Right cardiac atrium (tissue), 5 donors: ENCODE measurements at regions not wholly inside any gene's neighbourhood (a gene's known extent, or its start where the extent isn't known, plus 50 kb on each side); places are given as distances from the start of the nearest gene placed in this dataset.
"Not testable (repeated sequence)": the region's sequence is repeated elsewhere in the genome, so short reads cannot be mapped to it uniquely, and the experiment has no call there.

Experiments used
- ATAC-seq, 2 donors: fragments of 200-7000 bp; cut with Tn5 transposase; one replicate each; pipeline versions ENCODE4 v1.8.0 to v1.9.1; 2020; ENCODE audit warnings: moderate library complexity in 2 of 2, mild to moderate bottlenecking in 1 of 2
- DNase-seq, 3 donors: peaks; one replicate each; pipeline ENCODE4 v3.0.0-alpha.2; 2020
- H3K27ac ChIP-seq: one replicate; pipeline ENCODE4 v1.5.1; 2013; ENCODE audit warnings: mild to moderate bottlenecking, low read length, control low read depth, moderate library complexity
- H3K27me3 ChIP-seq: one replicate; pipeline ENCODE4 v1.6.1; 2013; ENCODE audit not compliant: control insufficient read depth, insufficient read depth
- H3K4me1 ChIP-seq: one replicate; pipeline ENCODE4 v1.6.1; 2013; ENCODE audit warnings: low read length; ENCODE audit not compliant: control insufficient read depth, insufficient read depth
- H3K4me3 ChIP-seq: one replicate; pipeline ENCODE4 v1.5.1; 2013; ENCODE audit warnings: low read length, control low read depth
- H3K9me3 ChIP-seq: one replicate; pipeline ENCODE4 v1.6.1; 2013; ENCODE audit warnings: low read length; ENCODE audit not compliant: control insufficient read depth
- WGBS: extraction: QIAGEN DNeasy Blood & Tissue Kit; methylation state at CpG from one replicate; pipeline ENCODE4 v1.1.7; 2013; 5-methylcytosine and 5-hydroxymethylcytosine counted together
- intact Hi-C, 4 donors: fragments of 100-400 bp; cut with DNase I; formaldehyde crosslinking; loops; one replicate each; pipeline versions ENCODE4 v1.11.0 to v1.14.0; 2022 to 2023
- donor health status: healthy with polysubstance abuse.
- donor health status: DM: no; HTN: yes; CAD: no.
- donor health status: DM: no; HTN: no; CAD: no.
- donor health status: DM: no; HTN: yes; CAD: no; lungs with severe emphysema.
- donor health status: DM: yes; HTN: yes; CAD: no.

DNA sequence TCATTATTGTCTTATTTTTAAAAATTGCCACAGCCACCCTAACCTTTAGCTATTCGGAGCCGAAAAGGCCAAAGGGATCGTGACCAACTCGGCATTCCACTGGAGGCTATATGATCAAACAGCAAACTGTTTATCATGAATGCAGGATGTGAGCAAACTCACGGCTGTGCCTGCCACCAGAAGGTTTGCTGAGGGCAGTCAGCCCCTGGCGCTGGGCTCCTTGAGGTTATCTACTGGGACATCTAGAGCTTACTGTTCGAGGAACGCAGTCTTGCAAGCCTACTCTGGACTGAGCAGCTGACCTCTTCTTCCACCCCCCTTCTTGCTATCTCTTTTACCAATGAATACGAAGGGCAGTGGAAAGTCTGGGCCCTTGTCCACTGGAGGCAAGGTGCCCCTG lies 231.5 kb upstream of the TARS1 start:
- Histone ChIP-seq H3K4me3 (no peak overlapping the region), H3K9me3 (no peaks in the 10 kb centered on the region), H3K27ac (no peak overlapping the region), H3K4me1 (no peaks in the 10 kb centered on the region), H3K27me3 (no peaks in the 10 kb centered on the region)
- ATAC-seq (no peak), DNase-seq (peak in 1 of 3 donors; percentile 41)
- WGBS = 82% methylated on average over 9 of the region's 9 CpGs
- intact Hi-C loops = no loop called here

DNA sequence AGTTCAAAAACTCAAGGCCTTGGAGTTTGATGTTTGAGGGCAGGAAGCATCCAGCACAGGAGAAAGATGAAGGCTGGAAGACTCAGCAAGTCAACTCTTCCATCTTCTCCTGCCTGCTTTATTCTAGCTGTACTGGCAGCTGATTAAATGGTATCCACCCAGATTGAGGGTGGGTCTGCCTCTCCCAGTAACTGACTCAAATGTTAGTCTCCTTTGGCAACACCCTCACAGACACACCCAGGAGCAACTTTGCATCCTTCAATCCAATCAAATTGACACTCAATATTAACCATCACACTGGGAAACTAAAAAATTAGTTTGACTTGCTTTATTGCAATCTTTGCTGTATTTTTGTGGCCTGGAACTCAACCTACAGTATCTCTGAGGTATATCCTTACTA lies 230.5 kb upstream of the TARS1 start:
- H3K4me1 ChIP-seq, H3K9me3 ChIP-seq, H3K27me3 ChIP-seq, DNase-seq, intact Hi-C loops, ATAC-seq, H3K27ac ChIP-seq, H3K4me3 ChIP-seq: not testable (repeated sequence)

- intact Hi-C loops = no loop called here
- ATAC-seq = no peak
- WGBS = 95% methylated on average over 5 of the region's 5 CpGs
- H3K27ac ChIP-seq = no peak overlapping the region
- H3K9me3 ChIP-seq = no peaks in the 10 kb centered on the region
- DNase-seq = no peak
- no peak overlapping the region for H3K4me3 ChIP-seq
- no peaks in the 10 kb centered on the region for H3K4me1 ChIP-seq
- H3K27me3 ChIP-seq = no peaks in the 10 kb centered on the region
Measured at GRCh38 chr5:33210978-33211377, 229.8 kb upstream of the TARS1 start.

DNA sequence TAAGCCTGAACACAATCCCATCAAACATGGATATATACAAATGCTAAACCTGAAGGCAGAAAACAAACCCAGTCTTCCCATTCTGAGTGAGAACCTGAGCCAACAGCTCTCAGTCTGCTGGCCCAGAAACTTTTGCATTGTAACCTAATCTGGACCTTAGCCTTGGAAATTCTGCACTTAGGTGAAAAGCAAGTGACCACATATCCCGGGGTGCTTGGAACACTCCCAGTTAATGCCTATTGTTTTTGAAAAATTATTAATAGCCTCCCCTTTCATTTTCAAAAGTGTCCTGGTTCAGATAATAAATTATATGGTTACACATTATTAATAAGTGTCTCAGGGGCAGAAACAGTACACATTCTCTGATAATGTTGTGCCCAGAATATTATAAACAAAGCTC lies 228.3 kb upstream of the TARS1 start:
- no peak overlapping the region for H3K27ac ChIP-seq
- DNase-seq (no peak), ATAC-seq (no peak)
- H3K9me3 ChIP-seq = no peaks in the 10 kb centered on the region
- WGBS = 5% methylated on average over 1 of the region's 1 CpG
- no peaks in the 10 kb centered on the region for H3K4me1 ChIP-seq
- H3K27me3 ChIP-seq = no peaks in the 10 kb centered on the region
- no peak overlapping the region for H3K4me3 ChIP-seq
- intact Hi-C loops = no loop called here

DNA sequence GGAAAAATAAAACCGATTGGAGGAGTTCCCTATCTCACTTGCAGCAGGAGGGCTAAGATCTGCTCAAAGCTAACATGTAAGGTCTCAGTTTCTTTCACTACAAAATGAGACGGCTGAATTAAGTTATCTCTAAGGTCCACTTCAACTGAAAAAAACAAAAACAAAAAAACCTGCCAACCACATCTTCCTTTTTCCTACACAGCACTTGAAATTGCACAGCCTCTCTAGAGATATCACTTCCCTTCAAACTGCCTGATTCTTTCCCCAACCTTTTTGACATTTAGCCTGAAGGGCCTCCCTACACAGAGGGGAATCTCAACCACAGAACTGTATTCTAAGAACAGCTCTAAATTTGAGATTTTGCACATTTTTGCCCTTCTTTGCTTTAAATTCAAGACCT lies 227.9 kb upstream of the TARS1 start:
- ATAC-seq (peak; percentile 40 to 73), DNase-seq (no peak)
- H3K9me3 ChIP-seq = no peaks in the 10 kb centered on the region
- no peaks in the 10 kb centered on the region for H3K27me3 ChIP-seq
- intact Hi-C loops = no loop called here
- no peak overlapping the region for H3K4me3 ChIP-seq
- no peak overlapping the region for H3K27ac ChIP-seq
- WGBS = 10% methylated on average over 2 of the region's 2 CpGs
- H3K4me1 ChIP-seq = no peaks in the 10 kb centered on the region

- intact Hi-C loops = no loop called here
- no peaks in the 10 kb centered on the region for H3K4me1 ChIP-seq
- no peak overlapping the region for H3K4me3 ChIP-seq
- DNase-seq (no peak), ATAC-seq (peak in 1 of 2 donors; percentile 46)
- peaks cover 3% of the 10 kb centered on the region for H3K9me3 ChIP-seq
- 48% methylated on average over 3 of the region's 3 CpGs for WGBS
- no peak overlapping the region for H3K27ac ChIP-seq
- H3K27me3 ChIP-seq = no peaks in the 10 kb centered on the region
Measured at GRCh38 chr5:33223563-33224284, 217.0 kb upstream of the TARS1 start.

DNA sequence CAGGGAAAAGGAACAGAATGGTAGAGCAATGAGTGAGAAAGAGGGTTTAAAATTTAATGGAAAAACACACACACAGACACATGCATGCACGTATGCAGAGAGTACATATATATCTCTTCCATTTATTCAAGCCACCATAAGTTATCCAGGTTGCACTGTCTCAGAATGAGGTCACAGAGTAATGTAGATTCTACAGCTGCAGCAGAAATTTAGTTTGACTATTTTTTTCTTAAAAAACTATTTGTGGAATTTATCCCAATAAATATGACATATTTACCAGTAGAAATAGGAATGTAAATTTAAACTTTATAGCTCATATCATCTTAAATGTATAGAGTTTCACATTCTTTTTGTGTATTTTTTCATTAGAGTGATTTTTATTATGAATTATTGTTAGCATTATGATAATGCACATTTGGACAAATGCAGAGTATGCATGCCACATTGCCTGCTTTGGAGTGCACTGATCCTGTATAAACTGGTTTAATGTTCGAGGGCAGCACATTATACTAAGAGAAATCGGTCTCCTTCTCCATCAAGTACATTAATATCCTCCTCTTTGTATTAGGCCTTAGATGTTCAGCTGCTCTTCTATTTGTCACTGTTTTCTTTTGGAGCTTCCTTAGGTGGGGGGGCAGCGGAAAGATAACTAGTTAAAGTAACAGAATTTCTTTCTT lies 216.3 kb upstream of the TARS1 start:
- 88% methylated on average over 4 of the region's 4 CpGs for WGBS
- DNase-seq = no peak
- Histone ChIP-seq H3K4me3 (no peak overlapping the region), H3K4me1 (no peaks in the 10 kb centered on the region), H3K9me3 (peaks cover 3% of the 10 kb centered on the region), H3K27ac (no peak overlapping the region), H3K27me3 (no peaks in the 10 kb centered on the region)
- intact Hi-C loops = no loop called here
- no peak for ATAC-seq

GRCh38 chr5:33227247-33227646 lies 213.5 kb upstream of the TARS1 start:
- Histone ChIP-seq H3K9me3 (peaks cover 3% of the 10 kb centered on the region), H3K4me1 (no peaks in the 10 kb centered on the region), H3K4me3 (no peak overlapping the region), H3K27ac (no peak overlapping the region), H3K27me3 (no peaks in the 10 kb centered on the region)
- intact Hi-C loops = no loop called here
- DNase-seq = no peak
- ATAC-seq = no peak

GRCh38 chr5:33227746-33228145 lies 213.0 kb upstream of the TARS1 start:
- ATAC-seq = no peak
- H3K4me1 ChIP-seq = no peaks in the 10 kb centered on the region
- H3K27ac ChIP-seq = no peak overlapping the region
- intact Hi-C loops = no loop called here
- H3K27me3 ChIP-seq = no peaks in the 10 kb centered on the region
- DNase-seq = no peak
- H3K9me3 ChIP-seq = peaks cover 3% of the 10 kb centered on the region
- no peak overlapping the region for H3K4me3 ChIP-seq
- 69% methylated on average over 2 of the region's 2 CpGs for WGBS

DNA sequence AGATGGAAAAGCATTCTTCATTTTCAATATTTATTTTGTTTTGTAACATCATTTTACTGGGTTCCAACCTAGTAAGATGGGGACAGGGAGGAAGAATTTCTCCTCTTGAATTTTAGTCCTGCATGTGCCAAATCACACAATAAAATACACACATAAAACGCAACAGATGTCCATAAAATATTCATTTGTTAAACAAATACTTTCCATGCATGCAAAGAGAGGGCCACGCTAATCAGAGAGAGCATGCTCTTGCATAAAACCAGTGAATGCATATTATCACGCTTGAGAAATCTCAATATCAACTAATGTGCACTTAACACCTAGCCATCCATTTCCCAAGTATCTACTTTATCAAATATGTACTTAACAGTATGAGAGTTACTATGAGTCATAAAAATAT lies 212.6 kb upstream of the TARS1 start:
- DNase-seq = no peak
- Histone ChIP-seq H3K4me1 (no peaks in the 10 kb centered on the region), H3K27ac (no peak overlapping the region), H3K27me3 (no peaks in the 10 kb centered on the region), H3K4me3 (no peak overlapping the region), H3K9me3 (peaks cover 3% of the 10 kb centered on the region)
- ATAC-seq = no peak
- WGBS = 90% methylated on average over 3 of the region's 3 CpGs
- intact Hi-C loops = no loop called here

GRCh38 chr5:33229216-33229615 lies 211.5 kb upstream of the TARS1 start:
- intact Hi-C loops = no loop called here
- DNase-seq = peak in 1 of 3 donors; percentile 45

More at GRCh38 chr5:33229216-33229615, 211.5 kb upstream of the TARS1 start:
- ATAC-seq = peak; percentile 37 to 58
- Histone ChIP-seq H3K9me3 (peaks cover 3% of the 10 kb centered on the region), H3K4me1 (no peaks in the 10 kb centered on the region), H3K27ac (no peak overlapping the region), H3K27me3 (no peaks in the 10 kb centered on the region), H3K4me3 (no peak overlapping the region)
- WGBS = 47% methylated on average over 9 of the region's 9 CpGs
